Left colon (tissue), 2 donors: ENCODE measurements at regions not wholly inside any gene's neighbourhood (a gene's known extent, or its start where the extent isn't known, plus 50 kb on each side); places are given as distances from the start of the nearest gene placed in this dataset.
"Not testable (repeated sequence)": the region's sequence is repeated elsewhere in the genome, so short reads cannot be mapped to it uniquely, and the experiment has no call there.

Experiments
- ATAC-seq: fragments of 200-7000 bp; cut with Tn5 transposase; one replicate; pipeline ENCODE4 v1.9.1; 2020; ENCODE audit warnings: mild to moderate bottlenecking, moderate library complexity
- DNase-seq, 2 donors: peaks; one replicate each; pipeline ENCODE4 v3.0.0-alpha.2; 2020
- intact Hi-C, 2 donors: fragments of 100-400 bp; cut with DNase I in 1 of 2; cut with micrococcal nuclease in 1 of 2; formaldehyde crosslinking; loops; one replicate each; pipeline versions ENCODE4 v1.11.2 to v1.14.0; 2022; cut with DNase I, micrococcal nuclease
- donor health status: DM: no; HTN: no; CAD: no.
- donor health status: DM: yes; HTN: yes; CAD: no.

- DNase-seq, result no peak
- intact Hi-C loops, result no loop called here
These were observed 69.7 kb downstream of the RPS6KA4 start for GRCh38 chr11:64428693-64429092.

GRCh38 chr11:64429970-64430369 lies 71.0 kb downstream of the RPS6KA4 start:
- intact Hi-C loops, result no loop called here
- DNase-seq (no peak), ATAC-seq (no peak)

More at GRCh38 chr11:64428693-64429092, 69.7 kb downstream of the RPS6KA4 start:
- no peak for ATAC-seq

DNA sequence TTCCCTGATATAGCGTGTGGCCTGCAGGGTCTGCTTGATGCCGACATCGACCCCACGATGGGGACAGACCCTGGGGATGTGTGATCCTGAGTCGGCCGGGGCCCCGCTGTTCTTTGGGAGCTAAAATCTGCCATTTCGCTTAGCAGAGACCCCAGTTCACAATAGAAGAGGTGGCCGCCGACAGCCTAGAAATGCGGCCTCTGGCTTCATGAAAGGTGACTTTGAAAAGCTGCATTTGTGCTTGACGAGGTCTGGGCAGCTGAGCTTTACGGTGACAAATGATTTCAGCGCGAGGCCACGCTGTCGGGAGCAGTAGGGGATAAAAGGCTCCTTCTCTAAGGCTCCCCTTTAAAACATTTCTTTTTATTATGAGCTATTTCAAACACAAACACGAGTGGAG lies 71.7 kb downstream of the RPS6KA4 start:
- ATAC-seq, result no peak
- DNase-seq, result no peak
- intact Hi-C loops, result no loop called here

DNA sequence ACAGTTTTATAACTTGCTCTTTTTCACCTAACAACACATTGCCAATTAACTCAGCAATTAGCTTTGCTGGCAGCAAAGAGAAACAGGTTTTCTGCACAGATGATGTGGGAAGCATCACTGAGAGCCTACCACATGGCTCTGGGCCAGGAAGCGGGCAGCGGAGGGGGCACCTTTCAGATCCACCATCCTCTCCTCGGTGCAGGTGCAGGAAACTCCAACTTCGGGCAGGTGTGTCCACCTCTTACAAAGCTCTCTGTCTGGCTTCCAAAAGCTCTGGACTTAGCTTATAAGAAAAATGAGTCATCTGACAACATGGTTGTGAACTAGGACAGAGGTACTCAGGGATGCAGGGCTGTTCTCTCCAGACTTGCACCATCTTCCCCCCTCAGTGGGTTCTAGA lies 77.0 kb downstream of the RPS6KA4 start:
- no peak for DNase-seq
- no peak for ATAC-seq
- intact Hi-C loops, result no loop called here

DNA sequence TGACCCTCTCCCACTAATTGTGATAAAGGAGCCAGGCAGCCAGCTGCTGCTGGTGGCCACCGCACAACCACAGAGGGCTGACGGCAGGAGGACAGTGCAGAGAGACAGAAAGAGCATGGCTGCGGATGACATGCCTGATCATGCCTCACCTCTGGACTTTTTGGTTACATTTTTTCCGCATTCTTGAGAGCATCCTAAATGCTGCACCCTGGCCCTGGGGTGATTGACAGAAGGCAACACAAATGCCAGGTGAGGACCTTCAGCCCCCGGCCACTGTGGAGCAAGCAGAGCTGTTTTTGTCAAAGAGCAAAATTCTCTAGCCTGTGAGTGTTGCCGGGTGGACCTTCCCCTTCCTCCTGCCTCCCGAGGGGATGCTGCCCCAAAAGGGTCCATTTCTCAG lies 78.5 kb downstream of the RPS6KA4 start:
- DNase-seq (no peak), ATAC-seq (no peak)
- intact Hi-C loops, result no loop called here

DNA sequence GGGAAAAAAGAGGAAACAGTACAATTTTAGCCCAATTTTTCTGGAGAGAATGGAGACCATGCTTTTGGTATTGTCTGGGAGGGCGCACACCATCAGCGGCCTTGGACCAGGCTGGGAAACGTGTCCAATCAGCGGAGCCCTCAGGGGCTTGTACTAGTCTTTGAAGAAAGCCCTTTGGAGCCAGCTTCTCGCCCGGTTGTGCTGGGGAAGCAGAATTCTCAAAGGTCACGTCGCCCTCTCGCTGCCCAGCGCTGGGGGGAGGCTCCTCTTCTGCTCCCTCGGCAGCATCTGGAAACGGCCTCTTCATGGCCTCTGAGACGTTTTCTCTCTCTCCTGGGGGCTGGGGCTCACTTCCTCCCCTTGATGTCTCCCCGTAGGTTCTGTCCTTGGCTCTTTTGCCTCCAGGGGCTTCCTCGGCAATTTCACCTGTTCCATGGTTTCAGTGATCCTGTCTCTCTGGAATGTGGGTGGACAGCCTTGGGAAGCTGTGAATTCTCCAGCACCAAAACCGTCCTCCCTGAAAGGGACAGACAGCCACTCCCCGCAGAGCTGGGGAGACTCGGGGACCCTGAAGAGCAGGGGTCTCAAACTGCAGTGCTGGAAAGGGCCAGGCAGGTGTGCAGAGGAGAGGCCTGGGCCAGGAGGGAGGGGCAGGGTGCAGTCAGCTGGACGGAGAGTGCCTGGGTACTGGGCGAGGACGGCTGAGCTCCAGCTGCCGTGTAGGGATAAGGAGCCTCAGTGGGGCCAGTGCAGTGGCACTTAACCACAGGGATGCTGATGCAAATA lies 80.2 kb downstream of the RPS6KA4 start:
- intact Hi-C loops, result no loop called here
- ATAC-seq, result no peak
- no peak for DNase-seq

GRCh38 chr11:64439772-64440491 lies 81.0 kb downstream of the RPS6KA4 start:
- ATAC-seq, DNase-seq, intact Hi-C loops: not testable (repeated sequence)

DNA sequence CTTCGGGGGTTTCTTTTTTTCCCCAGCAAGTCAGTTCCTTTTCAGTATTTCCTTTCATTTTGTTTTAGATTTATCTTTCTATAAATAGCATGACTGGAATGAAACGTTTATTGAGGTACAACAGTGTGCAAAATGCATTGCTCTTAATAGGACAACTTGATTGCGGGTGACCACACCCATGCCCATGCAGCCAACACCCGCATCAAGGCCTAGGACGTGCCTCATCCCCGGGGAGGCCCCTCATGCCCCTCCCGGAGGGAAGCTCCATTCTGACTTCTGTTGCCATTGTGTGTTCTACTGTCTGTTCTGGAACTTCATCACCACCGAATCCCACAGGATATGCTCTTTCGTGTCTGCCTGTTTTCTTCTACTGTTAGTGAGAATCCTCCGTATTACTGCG lies 82.2 kb downstream of the RPS6KA4 start:
- ATAC-seq (no peak), DNase-seq (no peak)
- intact Hi-C loops, result no loop called here

GRCh38 chr11:64443001-64443400 lies 84.0 kb downstream of the RPS6KA4 start:
- intact Hi-C loops, result no loop called here
- ATAC-seq (no peak), DNase-seq (no peak)

DNA sequence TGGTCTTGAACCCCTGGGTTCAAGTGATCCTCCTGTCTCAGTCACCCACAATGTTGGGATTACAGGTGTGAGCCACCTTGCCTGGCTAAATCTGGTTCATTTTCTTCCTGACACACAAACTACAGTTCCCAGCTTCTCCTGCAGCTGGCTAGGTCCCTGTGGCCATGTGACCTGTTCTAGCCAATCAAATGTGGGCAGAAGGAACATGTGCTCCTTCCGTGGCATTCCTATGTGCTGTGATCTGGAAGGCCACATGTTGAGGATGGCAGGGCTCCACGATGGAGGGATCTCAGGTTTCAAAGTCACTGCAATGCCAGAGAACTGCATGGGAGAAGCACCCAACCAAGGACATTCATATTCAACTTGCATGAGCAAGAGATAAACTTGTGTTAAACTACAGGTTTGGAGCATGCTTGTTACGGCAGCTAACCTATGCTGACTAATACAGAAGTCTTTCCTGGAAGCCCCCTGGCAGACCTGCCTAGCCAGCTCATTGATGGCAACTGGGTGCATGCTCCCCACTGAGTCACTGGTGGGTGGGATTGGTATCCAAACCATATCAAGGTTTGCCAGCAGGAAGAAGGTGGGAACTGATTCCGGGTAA lies 86.0 kb downstream of the RPS6KA4 start:
- ATAC-seq (no peak), DNase-seq (no peak)
- intact Hi-C loops, result no loop called here

GRCh38 chr11:64445651-64446050 lies 86.7 kb downstream of the RPS6KA4 start:
- DNase-seq, result no peak
- no peak for ATAC-seq
- intact Hi-C loops, result no loop called here

DNA sequence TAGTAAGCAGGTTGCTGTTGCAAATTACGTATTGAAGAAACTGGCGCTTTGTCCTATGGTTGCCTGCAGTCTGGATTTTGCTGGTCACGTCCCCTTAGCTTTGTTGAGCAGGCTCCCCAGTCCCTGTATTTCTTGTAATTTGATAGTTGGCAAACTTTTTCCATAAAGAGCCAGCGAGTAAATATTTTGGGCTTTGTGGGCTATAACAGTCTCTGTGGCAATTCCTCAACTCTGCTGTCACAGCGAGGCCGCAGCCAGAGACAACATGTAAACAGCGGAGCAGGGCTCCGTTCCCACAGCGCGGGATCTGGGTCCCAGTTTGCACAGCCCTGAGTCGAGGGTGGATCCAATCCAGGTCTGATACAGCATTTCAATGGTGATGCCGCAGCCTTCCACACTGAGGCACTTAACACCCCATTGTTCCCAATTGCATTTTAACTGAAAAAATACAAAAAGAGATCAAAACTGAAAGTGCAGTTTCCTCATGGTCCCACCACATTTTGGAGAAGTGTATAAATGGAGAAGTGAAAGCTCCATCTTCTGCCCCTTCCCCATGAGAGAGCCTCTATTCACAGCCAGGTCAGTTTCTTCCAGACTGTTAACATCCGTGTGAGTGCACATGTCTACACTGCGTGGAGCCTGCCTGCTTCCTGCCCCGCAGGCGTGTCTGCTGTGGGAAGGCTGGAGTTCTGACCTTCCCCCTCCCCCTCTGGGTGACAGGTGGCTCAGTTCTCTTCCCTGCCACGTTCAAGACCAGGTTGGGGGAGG lies 89.1 kb downstream of the RPS6KA4 start:
- DNase-seq (peak; percentile 47 to 50), ATAC-seq (peak; percentile 42)
- intact Hi-C loops, result no loop called here

DNA sequence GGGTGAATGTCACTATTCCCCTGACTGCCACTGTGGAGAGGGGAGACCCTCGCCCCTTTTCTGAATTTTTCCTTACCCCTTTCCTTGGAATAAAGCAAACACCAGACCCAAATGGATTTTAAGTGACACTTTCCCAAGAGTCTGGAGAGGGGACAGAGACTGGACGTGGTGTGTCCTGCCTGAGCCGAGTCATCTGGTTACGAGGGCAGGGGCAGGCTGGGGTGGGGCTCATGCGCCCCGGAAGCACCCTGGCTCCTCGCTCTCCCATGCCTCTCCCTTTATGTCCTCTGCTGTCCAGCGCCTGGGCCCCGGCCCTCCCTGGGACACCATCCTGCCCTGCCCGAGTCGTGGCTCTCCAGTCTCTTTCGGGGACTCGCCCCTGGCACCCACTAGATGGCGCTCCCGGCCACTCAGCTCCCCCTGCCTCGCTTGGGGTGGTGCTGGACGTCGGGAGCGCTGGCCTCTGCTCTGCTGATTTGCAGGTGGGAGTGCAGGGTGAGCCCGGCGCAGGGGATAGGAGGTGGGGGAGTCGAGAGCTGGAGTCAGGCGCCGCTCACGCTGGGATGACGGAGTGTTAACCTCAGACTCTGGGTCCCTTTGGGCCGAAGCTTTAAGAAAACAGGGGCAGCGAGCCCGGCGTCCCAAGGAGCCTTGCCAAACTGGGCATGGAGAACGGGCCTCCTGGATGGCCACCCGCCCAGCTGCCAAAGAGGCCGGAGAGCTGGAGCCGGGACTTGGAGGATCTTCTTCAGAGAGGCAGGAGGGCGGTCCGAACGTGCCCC lies 89.8 kb downstream of the RPS6KA4 start:
- intact Hi-C loops, result no loop called here
- DNase-seq (peak; percentile 68 to 86), ATAC-seq (peak; percentile 93)

- ATAC-seq (peak; percentile 92), DNase-seq (peak; percentile 63 to 78)
- intact Hi-C loops, result loop anchor here in 1 of 2 donors (10.0 kb wide), 1 partner anchor 205 kb away; no protein-coding TSS in a partner anchor
These were observed 90.6 kb downstream of the RPS6KA4 start for GRCh38 chr11:64449381-64450167.

DNA sequence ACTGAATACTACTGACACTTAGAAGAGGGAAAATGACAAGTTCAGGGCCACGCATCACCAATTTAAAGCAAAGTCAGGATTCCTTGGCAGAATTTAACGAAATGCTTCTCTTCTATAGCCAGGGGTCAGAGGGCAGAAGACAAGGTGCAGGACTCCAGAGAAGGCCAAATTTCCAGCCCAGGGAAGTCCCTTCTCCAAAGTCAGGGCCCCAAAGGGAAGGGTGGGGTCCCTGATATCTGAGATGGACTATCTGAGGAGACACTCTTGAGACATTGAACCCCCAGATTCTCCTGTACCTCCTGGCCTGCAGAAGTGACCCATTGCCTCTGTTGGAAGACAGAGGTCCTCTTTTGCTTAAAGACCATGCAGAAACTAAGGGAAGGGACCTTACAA lies 91.2 kb downstream of the RPS6KA4 start:
- DNase-seq (no peak), ATAC-seq (no peak)
- intact Hi-C loops, result loop anchor here in 1 of 2 donors (10.0 kb wide), 1 partner anchor 205 kb away; no protein-coding TSS in a partner anchor

DNA sequence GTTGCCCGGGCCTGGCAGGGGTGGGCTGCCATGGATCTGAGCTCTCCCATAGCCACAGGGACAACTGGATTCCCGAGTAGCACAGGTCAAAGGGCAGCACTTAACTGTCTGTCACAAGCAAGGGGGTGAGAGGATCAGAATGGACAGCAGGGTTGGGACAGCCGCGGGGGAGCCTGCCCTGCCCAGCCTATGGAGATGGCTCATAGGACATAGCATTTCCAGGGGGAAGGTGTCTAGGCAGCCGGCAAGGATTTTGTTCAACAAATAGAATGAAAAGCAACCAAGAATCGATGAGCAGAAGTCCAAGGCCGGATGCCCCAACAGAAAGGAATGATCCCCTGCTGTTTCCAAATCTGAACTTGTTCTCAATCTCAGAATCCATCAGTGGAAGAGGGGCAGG lies 92.9 kb downstream of the RPS6KA4 start:
- intact Hi-C loops, result loop anchor here in 1 of 2 donors (10.0 kb wide), 1 partner anchor 203 kb away; no protein-coding TSS in a partner anchor
- DNase-seq (no peak), ATAC-seq (no peak)

DNA sequence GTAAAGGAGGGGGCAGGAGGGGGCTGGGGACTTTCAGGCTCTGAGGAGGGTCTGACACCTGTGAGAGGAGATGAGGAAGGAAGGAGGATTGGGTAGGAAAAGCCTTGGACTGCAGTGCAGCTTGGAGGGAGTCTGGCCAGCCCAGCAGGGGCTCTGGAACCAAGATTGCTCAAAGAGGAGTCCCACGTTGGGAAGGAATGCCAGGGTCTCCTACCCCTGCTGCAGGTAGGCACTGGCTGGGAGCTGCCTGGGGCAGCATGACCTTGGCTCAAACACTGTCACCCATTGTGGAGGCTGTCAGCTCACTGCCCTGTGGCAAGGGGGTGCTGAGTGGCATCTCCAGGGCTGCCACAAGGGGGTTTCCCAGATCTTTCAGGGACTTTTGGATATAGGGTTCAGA lies 94.5 kb downstream of the RPS6KA4 start:
- intact Hi-C loops, result loop anchor here in 1 of 2 donors (10.0 kb wide), 1 partner anchor 201 kb away; no protein-coding TSS in a partner anchor
- ATAC-seq (no peak), DNase-seq (no peak)
